ENCODE measurements at regions not wholly inside any gene's neighbourhood (a gene's known extent, or its start where the extent isn't known, plus 50 kb on each side); places are given as distances from the start of the nearest gene placed in this dataset.

DNA sequence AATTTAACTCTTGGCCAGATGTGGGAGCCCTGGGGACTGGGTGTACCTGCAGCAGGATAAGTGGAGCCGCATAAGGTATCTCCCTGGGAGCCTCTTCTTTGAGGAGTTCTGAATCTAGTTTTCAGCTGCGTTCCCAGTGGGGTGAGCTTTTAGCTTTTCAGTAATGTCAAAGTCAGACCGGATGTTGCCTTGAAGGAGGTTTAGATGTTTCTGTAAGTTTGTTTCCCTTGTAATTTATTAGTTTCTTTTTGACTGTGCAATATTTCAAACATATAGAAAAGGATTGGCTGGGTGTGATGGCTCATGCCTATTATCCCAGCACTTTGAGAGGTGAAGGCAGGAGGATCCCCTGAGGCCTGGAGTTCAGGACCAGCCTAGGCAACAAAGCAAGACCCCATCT lies 98.6 kb upstream of the EEF2KMT start:
- no peaks in the 10 kb centered on the region for H3K4me1 ChIP-seq
- TF ChIP-seq CTCF (IDR thresholded peaks at IDR 0.05) = no peak
- no peaks in the 10 kb centered on the region for H3K9me3 ChIP-seq
- no peaks in the 10 kb centered on the region for H3K27me3 ChIP-seq
- no peak overlapping the region for H3K4me3 ChIP-seq
- no peaks in the 10 kb centered on the region for H3K36me3 ChIP-seq
- H3K27ac ChIP-seq = no peak overlapping the region
- DNase-seq (ENCODE audit: low spot score) = no peak

- H3K27ac ChIP-seq = no peak overlapping the region
- no peaks in the 10 kb centered on the region for H3K27me3 ChIP-seq
- no peaks in the 10 kb centered on the region for H3K4me1 ChIP-seq
- H3K36me3 ChIP-seq = no peaks in the 10 kb centered on the region
- no peak for TF ChIP-seq CTCF (IDR thresholded peaks at IDR 0.05)
- H3K4me3 ChIP-seq = no peak overlapping the region
- DNase-seq (ENCODE audit: low spot score) = no peak
- H3K9me3 ChIP-seq = no peaks in the 10 kb centered on the region
These were observed 96.3 kb upstream of the EEF2KMT start for GRCh38 chr16:5193861-5194260.

DNA sequence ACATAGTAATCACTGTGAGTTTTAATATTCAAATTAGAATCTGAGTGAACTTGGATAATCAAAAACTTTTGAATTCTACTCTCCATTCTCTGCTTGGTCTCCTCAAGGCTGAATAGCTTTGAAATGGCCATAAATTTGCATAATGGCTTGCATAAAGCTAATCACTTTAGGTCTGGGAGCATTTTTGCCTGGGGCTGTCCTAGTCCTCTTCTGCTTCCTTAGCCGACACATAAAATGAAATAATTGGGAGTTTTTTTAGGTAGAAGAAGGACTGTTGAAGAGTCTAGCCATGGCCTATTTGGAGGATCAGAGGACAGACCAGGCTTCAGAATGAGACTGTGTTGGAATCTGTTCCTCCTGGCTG lies 91.4 kb upstream of the EEF2KMT start:
- H3K27me3 ChIP-seq = no peaks in the 10 kb centered on the region

DNA sequence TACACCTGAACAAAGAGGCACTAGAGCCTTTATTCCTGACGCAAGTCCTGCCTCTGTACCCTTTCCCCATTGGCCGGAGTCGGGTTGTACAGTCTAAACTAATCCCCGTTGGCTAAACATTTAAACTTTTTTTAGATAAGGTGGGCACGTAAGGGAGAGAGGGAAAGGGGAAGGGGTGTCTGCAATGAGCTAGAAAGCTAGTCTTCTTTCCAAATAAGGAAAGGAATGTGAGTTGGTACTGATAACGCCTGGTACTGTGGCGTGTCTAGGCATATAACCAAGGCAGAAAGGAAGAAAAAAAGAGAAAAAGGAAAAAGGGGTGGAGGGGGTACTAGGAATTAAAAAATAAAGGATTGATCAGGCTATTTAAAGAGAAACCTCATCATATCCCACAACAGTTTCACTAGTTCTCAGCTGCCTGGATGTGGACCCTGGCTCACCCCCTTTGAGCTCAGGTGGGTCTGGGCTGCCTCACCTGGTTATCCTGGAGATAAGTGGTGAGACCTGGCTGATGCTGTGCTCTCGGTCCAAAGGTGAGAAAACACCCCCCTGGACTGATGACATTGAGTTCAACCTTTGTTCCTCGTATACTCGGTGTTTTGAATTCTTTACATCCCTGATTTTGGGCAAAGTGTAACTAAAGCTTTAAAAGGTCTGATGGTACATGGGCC lies 90.9 kb upstream of the EEF2KMT start:
- Histone ChIP-seq H3K27ac (no peak overlapping the region), H3K4me3 (no peak overlapping the region), H3K9me3 (no peaks in the 10 kb centered on the region), H3K4me1 (no peaks in the 10 kb centered on the region), H3K27me3 (no peaks in the 10 kb centered on the region), H3K36me3 (no peaks in the 10 kb centered on the region)
- no peak for TF ChIP-seq CTCF (IDR thresholded peaks at IDR 0.05)
- no peak for DNase-seq (ENCODE audit: low spot score)

More for the DNA sequence above, 91.4 kb upstream of the EEF2KMT start:
- no peak for TF ChIP-seq CTCF (IDR thresholded peaks at IDR 0.05)
- H3K36me3 ChIP-seq = no peaks in the 10 kb centered on the region
- no peak overlapping the region for H3K4me3 ChIP-seq
- no peak overlapping the region for H3K27ac ChIP-seq
- H3K4me1 ChIP-seq = no peaks in the 10 kb centered on the region
- DNase-seq (ENCODE audit: low spot score) = no peak
- no peaks in the 10 kb centered on the region for H3K9me3 ChIP-seq

DNA sequence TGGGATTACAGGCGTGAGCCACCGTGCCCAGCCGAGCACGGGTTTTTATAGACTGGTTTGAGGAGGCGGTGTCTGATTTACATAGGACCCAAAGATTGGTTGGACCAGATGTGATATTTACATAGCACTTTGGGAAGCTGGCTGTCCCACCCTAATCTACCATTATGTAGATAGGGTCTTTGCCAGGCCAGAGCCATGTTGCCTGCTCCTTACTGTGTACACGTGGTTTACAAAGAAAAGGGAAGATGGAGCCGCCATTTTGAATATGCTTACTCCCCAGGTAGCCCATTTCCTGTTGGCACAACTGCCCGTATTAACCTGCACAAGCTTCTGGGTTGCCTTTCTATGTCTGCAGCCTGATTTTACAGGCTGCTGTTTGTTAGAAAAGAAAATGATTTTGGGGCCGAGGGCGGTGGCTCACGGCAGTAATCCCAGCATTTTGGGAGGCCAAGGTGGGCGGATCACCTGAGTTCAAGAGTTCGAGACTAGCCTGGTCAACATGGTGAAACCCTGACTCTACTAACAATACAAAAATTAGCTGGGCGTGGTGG lies 89.9 kb upstream of the EEF2KMT start:
- Histone ChIP-seq H3K27ac (no peak overlapping the region), H3K27me3 (no peaks in the 10 kb centered on the region), H3K4me3 (no peak overlapping the region), H3K9me3 (no peaks in the 10 kb centered on the region), H3K4me1 (no peaks in the 10 kb centered on the region), H3K36me3 (no peaks in the 10 kb centered on the region)
- no peak for DNase-seq (ENCODE audit: low spot score)
- TF ChIP-seq CTCF (IDR thresholded peaks at IDR 0.05) = no peak

- H3K27me3 ChIP-seq = no peaks in the 10 kb centered on the region
- H3K27ac ChIP-seq = no peak overlapping the region
- DNase-seq (ENCODE audit: low spot score) = no peak
- H3K4me3 ChIP-seq = no peak overlapping the region
- no peaks in the 10 kb centered on the region for H3K36me3 ChIP-seq
- no peak for TF ChIP-seq CTCF (IDR thresholded peaks at IDR 0.05)
- H3K4me1 ChIP-seq = no peaks in the 10 kb centered on the region
- no peaks in the 10 kb centered on the region for H3K9me3 ChIP-seq
These were observed 88.8 kb upstream of the EEF2KMT start for GRCh38 chr16:5186381-5186903.

All from right atrium auricular region (tissue), 2 donors.